Activated T-cell treated with anti-CD3 and anti-CD28 coated beads, Interleukin-2, amount 50 U/mL, for 72 hours (primary cell): ENCODE measurements at regions not wholly inside any gene's neighbourhood (a gene's known extent, or its start where the extent isn't known, plus 50 kb on each side); places are given as distances from the start of the nearest gene placed in this dataset.
"Not testable (repeated sequence)": the region's sequence is repeated elsewhere in the genome, so short reads cannot be mapped to it uniquely, and the experiment has no call there.

ENCODE experiments used
- ATAC-seq, 2 donors: fragments of 150-1000 bp; cut with Tn5 transposase; replicated peaks in 1 of 2; 2 replicates each; pipeline ENCODE4 v1.10.0; 2021; ENCODE audit warnings: moderate library complexity in 2 of 2, mild to moderate bottlenecking in 1 of 2
- DNase-seq, 2 donors: peaks; one replicate each; pipeline ENCODE4 v3.0.0; 2021 to 2022; ENCODE audit warnings: mixed read lengths in 1 of 2
- H3K27ac Mint-ChIP-seq: one replicate; pipeline ENCODE4 v1.8.0; 2022; ENCODE audit warnings: mild to moderate bottlenecking, moderate library complexity, mixed read lengths
- H3K27me3 Mint-ChIP-seq: one replicate; pipeline ENCODE4 v1.8.0; 2022; ENCODE audit warnings: low read depth, mixed read lengths
- H3K36me3 Mint-ChIP-seq, 2 donors: one replicate each; pipeline ENCODE4 v1.8.0; 2022; ENCODE audit warnings: mixed read lengths in 2 of 2, mild to moderate bottlenecking in 1 of 2; ENCODE audit not compliant: insufficient read depth in 2 of 2
- H3K4me1 Mint-ChIP-seq: one replicate; pipeline ENCODE4 v1.8.0; 2022; ENCODE audit warnings: low read depth, mixed read lengths
- H3K4me3 Mint-ChIP-seq, 2 donors: one replicate each; pipeline ENCODE4 v1.8.0; 2022; ENCODE audit warnings: mild to moderate bottlenecking in 2 of 2, mixed read lengths in 2 of 2, moderate library complexity in 2 of 2
- H3K9me3 Mint-ChIP-seq, 2 donors: one replicate each; pipeline ENCODE4 v1.8.0; 2022; ENCODE audit warnings: mixed read lengths in 2 of 2

GRCh38 chrX:1111601-1112300 lies 100.7 kb downstream of the CRLF2 start:
- H3K27me3 Mint-ChIP-seq, result peaks cover 34% of the 10 kb centered on the region
- ATAC-seq (no peak), DNase-seq (peak in 1 of 2 donors; percentile 14)
- H3K27ac Mint-ChIP-seq, result no peak overlapping the region
- peak overlapping the region in 1 of 2 donors; percentile 20 for H3K4me3 Mint-ChIP-seq
- peaks cover 9% of the 10 kb centered on the region for H3K4me1 Mint-ChIP-seq
- H3K36me3 Mint-ChIP-seq, result peaks cover 2 to 3% of the 10 kb centered on the region in 2 donors
- H3K9me3 Mint-ChIP-seq, result peaks cover 5 to 10% of the 10 kb centered on the region in 2 donors

GRCh38 chrX:1109580-1110119 lies 102.8 kb downstream of the CRLF2 start:
- Mint-ChIP-seq H3K27me3 (peaks cover 48% of the 10 kb centered on the region), H3K4me3 (no peak overlapping the region), H3K36me3 (peaks cover 2 to 3% of the 10 kb centered on the region in 2 donors), H3K9me3 (peaks cover 5 to 10% of the 10 kb centered on the region in 2 donors), H3K4me1 (peaks cover 9% of the 10 kb centered on the region), H3K27ac (no peak overlapping the region)
- DNase-seq (no peak), ATAC-seq (no peak)

GRCh38 chrX:1108501-1109445 lies 103.7 kb downstream of the CRLF2 start:
- Mint-ChIP-seq H3K4me1 (peaks cover 9% of the 10 kb centered on the region), H3K27me3 (peaks cover 48% of the 10 kb centered on the region), H3K4me3 (no peak overlapping the region), H3K36me3 (peaks cover 2 to 3% of the 10 kb centered on the region in 2 donors), H3K9me3 (peaks cover 5 to 10% of the 10 kb centered on the region in 2 donors), H3K27ac (no peak overlapping the region)
- no peak for DNase-seq
- no peak for ATAC-seq

GRCh38 chrX:1106478-1107210 lies 105.8 kb downstream of the CRLF2 start:
- DNase-seq, result no peak
- Mint-ChIP-seq H3K4me1 (peaks cover 6% of the 10 kb centered on the region), H3K27me3 (peaks cover 37% of the 10 kb centered on the region), H3K9me3 (peaks cover 5 to 10% of the 10 kb centered on the region in 2 donors), H3K36me3 (peaks cover 2 to 3% of the 10 kb centered on the region in 2 donors), H3K27ac (no peak overlapping the region), H3K4me3 (no peak overlapping the region)
- no peak for ATAC-seq

- H3K4me3 Mint-ChIP-seq, result no peak overlapping the region
- peaks cover 4 to 8% of the 10 kb centered on the region in 2 donors for H3K9me3 Mint-ChIP-seq
- peaks cover 29% of the 10 kb centered on the region for H3K27me3 Mint-ChIP-seq
- DNase-seq (no peak), ATAC-seq (no peak)
- H3K4me1 Mint-ChIP-seq, result no peaks in the 10 kb centered on the region
- H3K27ac Mint-ChIP-seq, result no peak overlapping the region
- peaks cover 2 to 3% of the 10 kb centered on the region in 2 donors for H3K36me3 Mint-ChIP-seq
Observed at GRCh38 chrX:1105671-1106419, 106.6 kb downstream of the CRLF2 start.

GRCh38 chrX:1105031-1105430 lies 107.4 kb downstream of the CRLF2 start:
- H3K4me1 Mint-ChIP-seq, H3K36me3 Mint-ChIP-seq, H3K9me3 Mint-ChIP-seq, ATAC-seq, DNase-seq, H3K4me3 Mint-ChIP-seq, H3K27ac Mint-ChIP-seq: not testable (repeated sequence)
- H3K27me3 Mint-ChIP-seq, result peaks cover 32% of the 10 kb centered on the region

- ATAC-seq, result no peak
Observed at GRCh38 chrX:1103360-1103759, 109.1 kb downstream of the CRLF2 start.

GRCh38 chrX:1102786-1103185 lies 109.7 kb downstream of the CRLF2 start:
- peaks cover 34% of the 10 kb centered on the region for H3K27me3 Mint-ChIP-seq
- H3K36me3 Mint-ChIP-seq, result peaks cover 0 to under 1% of the 10 kb centered on the region in 2 donors
- no peak overlapping the region for H3K27ac Mint-ChIP-seq
- no peaks in the 10 kb centered on the region for H3K9me3 Mint-ChIP-seq
- no peaks in the 10 kb centered on the region for H3K4me1 Mint-ChIP-seq
- DNase-seq (no peak), ATAC-seq (no peak)
- no peak overlapping the region for H3K4me3 Mint-ChIP-seq

More at GRCh38 chrX:1103360-1103759, 109.1 kb downstream of the CRLF2 start:
- H3K27ac Mint-ChIP-seq, result no peak overlapping the region
- H3K36me3 Mint-ChIP-seq, result no peaks in the 10 kb centered on the region
- peaks cover 34% of the 10 kb centered on the region for H3K27me3 Mint-ChIP-seq
- no peaks in the 10 kb centered on the region for H3K4me1 Mint-ChIP-seq
- no peak overlapping the region for H3K4me3 Mint-ChIP-seq
- DNase-seq, result no peak
- no peaks in the 10 kb centered on the region for H3K9me3 Mint-ChIP-seq

GRCh38 chrX:1102221-1102620 lies 110.2 kb downstream of the CRLF2 start:
- H3K9me3 Mint-ChIP-seq, ATAC-seq, H3K4me1 Mint-ChIP-seq, H3K4me3 Mint-ChIP-seq, H3K27ac Mint-ChIP-seq, H3K36me3 Mint-ChIP-seq, DNase-seq: not testable (repeated sequence)
- H3K27me3 Mint-ChIP-seq, result peaks cover 31% of the 10 kb centered on the region

- Mint-ChIP-seq H3K36me3 (peaks cover 6 to 8% of the 10 kb centered on the region in 2 donors), H3K4me3 (no peak overlapping the region), H3K4me1 (no peaks in the 10 kb centered on the region), H3K27me3 (peaks cover 13% of the 10 kb centered on the region), H3K9me3 (peaks cover 2 to 5% of the 10 kb centered on the region in 2 donors), H3K27ac (no peak overlapping the region)
- DNase-seq (no peak), ATAC-seq (no peak)
Observed at GRCh38 chrX:1099146-1099770, 113.2 kb downstream of the CRLF2 start.

GRCh38 chrX:1097328-1097727 lies 115.1 kb downstream of the CRLF2 start:
- Mint-ChIP-seq H3K27me3 (peaks cover 13% of the 10 kb centered on the region), H3K4me3 (no peak overlapping the region), H3K36me3 (peaks cover 6 to 8% of the 10 kb centered on the region in 2 donors), H3K4me1 (peaks cover 5% of the 10 kb centered on the region), H3K9me3 (peaks cover 2 to 5% of the 10 kb centered on the region in 2 donors), H3K27ac (no peak overlapping the region)
- DNase-seq, result no peak
- no peak for ATAC-seq
